GM12878 (cell line): ENCODE measurements at regions not wholly inside any gene's neighbourhood (a gene's known extent, or its start where the extent isn't known, plus 50 kb on each side); places are given as distances from the start of the nearest gene placed in this dataset.

Experiments used
- POLR2A ChIP-seq: IDR thresholded peaks from 2 replicates; pipeline ENCODE4 v1.6.1; 2011; ENCODE audit warnings: low read depth, mild to moderate bottlenecking, low read length
- SUPT20H ChIP-seq: IDR thresholded peaks from 2 replicates; pipeline ENCODE4 v1.6.1; 2011; ENCODE audit warnings: low read depth, mild to moderate bottlenecking, low read length, moderate library complexity, borderline replicate concordance; ENCODE audit not compliant: control insufficient read depth
- TAF1 ChIP-seq: IDR thresholded peaks from 2 replicates; pipeline ENCODE4 v1.6.1; 2011; ENCODE audit warnings: mild to moderate bottlenecking, low read depth, low read length, borderline replicate concordance
- TCF3 ChIP-seq: IDR thresholded peaks from 2 replicates; pipeline ENCODE4 v1.6.1; 2012; ENCODE audit warnings: low read depth, mild to moderate bottlenecking, low read length, borderline replicate concordance; ENCODE audit not compliant: insufficient read depth
- TF ChIP-seq, protein P1 (sequence below), 3 experiments: IDR thresholded peaks in 2 of 3; conservative IDR thresholded peaks in 1 of 3; 2 replicates each; pipeline ENCODE4 v1.5.1; 2011; ENCODE audit warnings: low read depth in 3 of 3, low read length in 3 of 3, mild to moderate bottlenecking in 3 of 3, control low read depth in 2 of 3, moderate library complexity in 2 of 3, inconsistent platforms in 1 of 3, mixed read lengths in 1 of 3; ENCODE audit not compliant: control insufficient read depth in 2 of 3, insufficient read depth in 1 of 3; ENCODE audit errors: extremely low read depth in 1 of 3

- TF ChIP-seq, protein P1, sequence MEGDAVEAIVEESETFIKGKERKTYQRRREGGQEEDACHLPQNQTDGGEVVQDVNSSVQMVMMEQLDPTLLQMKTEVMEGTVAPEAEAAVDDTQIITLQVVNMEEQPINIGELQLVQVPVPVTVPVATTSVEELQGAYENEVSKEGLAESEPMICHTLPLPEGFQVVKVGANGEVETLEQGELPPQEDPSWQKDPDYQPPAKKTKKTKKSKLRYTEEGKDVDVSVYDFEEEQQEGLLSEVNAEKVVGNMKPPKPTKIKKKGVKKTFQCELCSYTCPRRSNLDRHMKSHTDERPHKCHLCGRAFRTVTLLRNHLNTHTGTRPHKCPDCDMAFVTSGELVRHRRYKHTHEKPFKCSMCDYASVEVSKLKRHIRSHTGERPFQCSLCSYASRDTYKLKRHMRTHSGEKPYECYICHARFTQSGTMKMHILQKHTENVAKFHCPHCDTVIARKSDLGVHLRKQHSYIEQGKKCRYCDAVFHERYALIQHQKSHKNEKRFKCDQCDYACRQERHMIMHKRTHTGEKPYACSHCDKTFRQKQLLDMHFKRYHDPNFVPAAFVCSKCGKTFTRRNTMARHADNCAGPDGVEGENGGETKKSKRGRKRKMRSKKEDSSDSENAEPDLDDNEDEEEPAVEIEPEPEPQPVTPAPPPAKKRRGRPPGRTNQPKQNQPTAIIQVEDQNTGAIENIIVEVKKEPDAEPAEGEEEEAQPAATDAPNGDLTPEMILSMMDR (IDR thresholded peaks at IDR 0.05 in 2 of 3, conservative IDR thresholded peaks at IDR 0.05 in 1 of 3; ENCODE audit: control insufficient read depth in 2 of 3, extremely low read depth in 1 of 3, insufficient read depth in 1 of 3, low read depth in 3 of 3, low read length in 3 of 3): no peak
- TF ChIP-seq TCF3 (no peak), SUPT20H (no peak), TAF1 (no peak), POLR2A (no peak)
Observed at GRCh38 chr2:147438882-147439281, 405.9 kb upstream of the ACVR2A start.
